ENCODE measurements at regions not wholly inside any gene's neighbourhood (a gene's known extent, or its start where the extent isn't known, plus 50 kb on each side); places are given as distances from the start of the nearest gene placed in this dataset.

GRCh38 chr6:4360920-4361319 is 225.5 kb upstream of the ECI2 start:
- CTCF ChIA-PET (ENCODE audit: low intra/inter-chr PET ratio) = no interaction called here
- no peak overlapping the region for H3K4me3 ChIP-seq
- TF ChIP-seq ZNF639 (CRISPR knock-in tag; conservative IDR thresholded peaks at IDR 0.05 in 1 of 2, IDR thresholded peaks at IDR 0.05 in 1 of 2) (0 out of 4 replicates have a peak, but pooled peaks of 1 of the 2 experiments have one; percentile 13), RFX5 (IDR thresholded peaks at IDR 0.05; ENCODE audit: low read depth, low read length) (no peak), MAZ (CRISPR knock-in tag; conservative IDR thresholded peaks at IDR 0.05 in 1 of 2, IDR thresholded peaks at IDR 0.05 in 1 of 2) (no peak), FOXO4 (CRISPR knock-in tag; IDR thresholded peaks at IDR 0.05) (no peak), CREB5 (CRISPR knock-in tag; IDR thresholded peaks at IDR 0.05) (no peak), GABPA (tag; conservative IDR thresholded peaks at IDR 0.05; ENCODE audit: low read depth) (no peak), ZHX1 (conservative IDR thresholded peaks at IDR 0.05; ENCODE audit: low read length) (no peak)

More at GRCh38 chr6:4360920-4361319, 225.5 kb upstream of the ECI2 start:
- H3K36me3 ChIP-seq (ENCODE audit: control insufficient read depth, insufficient read depth, low read length) = no peaks in the 10 kb centered on the region
- H3K4me1 ChIP-seq (replicated peaks in 1 of 2; ENCODE audit: control insufficient read depth in 2 of 2, insufficient read depth in 2 of 2, low read length in 2 of 2) = peaks cover 6 to 9% of the 10 kb centered on the region in 2 experiments
- DNase-seq (ENCODE audit: extremely low read depth in 1 of 4, low spot score in 3 of 4) (no peak), ATAC-seq (no peak), FAIRE-seq (no peak)
- H2AFZ ChIP-seq (ENCODE audit: low read depth, low read length) = no peak overlapping the region
- intact Hi-C loops (cut with micrococcal nuclease) = no loop called here
- no peaks in the 10 kb centered on the region for H3K9me1 ChIP-seq (ENCODE audit: control insufficient read depth, insufficient read depth, low read length)
- POLR2A ChIA-PET = interaction anchor here (1.2 to 1.9 kb wide), 3 partner anchors 9 to 15 kb away, joined by 3 to 6 read pairs (median 5); no protein-coding TSS in a partner anchor
- 0 out of 2 replicates have a peak, but pooled peaks cover 4% of the 10 kb centered on the region for H4K20me1 ChIP-seq (replicated peaks; ENCODE audit: control insufficient read depth, insufficient read depth, low read length)
- no peak overlapping the region for H3K27ac ChIP-seq (ENCODE audit: extremely low read depth, low read depth, low read length)
- peaks cover 26 to 27% of the 10 kb centered on the region in 2 experiments for H3K27me3 ChIP-seq (ENCODE audit: control insufficient read depth in 2 of 2, insufficient read depth in 2 of 2, low read length in 2 of 2)
- BruUV-seq (replicated peaks) = no TSS peak
- no peaks in the 10 kb centered on the region for H3K79me2 ChIP-seq (ENCODE audit: control insufficient read depth, insufficient read depth, low read length)
- in situ Hi-C loops (cut with MboI) = no loop called here
- WGBS (ENCODE audit: insufficient coverage, low coverage, missing lambda C conversion rate) = 14% methylated on average over 6 of the region's 6 CpGs
- H3K9ac ChIP-seq (ENCODE audit: insufficient read depth in 1 of 2, low read depth in 2 of 2, low read length in 2 of 2) = no peak overlapping the region
- H3K4me2 ChIP-seq (ENCODE audit: insufficient read depth, low read length) = no peak overlapping the region
- H3K9me3 ChIP-seq (replicated peaks; ENCODE audit: control insufficient read depth, insufficient read depth, low read depth, low read length) = no peaks in the 10 kb centered on the region

Measured in K562 (cell line).